ENCODE measurements at regions not wholly inside any gene's neighbourhood (a gene's known extent, or its start where the extent isn't known, plus 50 kb on each side); places are given as distances from the start of the nearest gene placed in this dataset.

DNA sequence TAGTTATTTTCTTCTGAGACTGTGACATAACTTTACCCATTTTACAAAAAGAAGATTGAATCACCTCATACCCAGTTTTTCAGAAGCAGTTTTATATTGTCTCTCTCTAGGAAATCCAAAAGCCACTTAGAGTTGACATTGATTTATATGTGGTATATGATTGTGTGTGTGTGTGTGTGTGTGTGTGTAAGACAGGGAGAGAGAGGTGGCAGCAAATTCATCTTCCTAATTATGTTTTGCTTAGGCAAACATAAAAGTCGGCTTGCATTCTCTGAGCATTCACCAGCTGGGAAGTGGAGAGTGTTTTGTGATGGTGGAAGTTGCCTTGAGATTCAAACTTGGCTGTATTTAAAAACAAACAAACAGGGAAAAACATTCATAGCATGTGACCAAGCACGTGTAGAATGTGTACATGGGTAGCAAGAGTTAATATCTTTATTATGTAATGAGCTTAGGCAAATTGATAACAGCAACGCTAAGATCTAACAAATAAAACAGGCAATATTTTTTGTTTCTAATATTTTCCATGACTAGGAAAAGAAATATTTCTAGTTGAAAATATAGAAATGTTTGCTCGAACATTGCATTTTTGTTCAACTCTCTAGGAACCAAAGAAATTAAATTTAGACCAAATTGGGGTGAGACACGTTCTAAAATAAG is 64.4 kb upstream of the IGF1R start:
- no peaks in the 10 kb centered on the region for H4K20me1 ChIP-seq (ENCODE audit: insufficient read depth)
- POLR2A ChIA-PET: no interaction called here
- H3K9ac ChIP-seq (ENCODE audit: low read length): no peak overlapping the region
- intact Hi-C loops (cut with micrococcal nuclease): no loop called here
- CTCF ChIA-PET: interaction anchor here (0.6 kb wide), 1 partner anchor 15 kb away, joined by 3 read pairs; no protein-coding TSS in a partner anchor
- H2AFZ ChIP-seq (ENCODE audit: low read depth, low read length, poor library complexity, severe bottlenecking): no peak overlapping the region
- peaks cover 56% of the 10 kb centered on the region for H3K27me3 ChIP-seq (ENCODE audit: insufficient read depth, low read length)
- no peak overlapping the region for H3K4me3 ChIP-seq (replicated peaks in 1 of 2; ENCODE audit: low read depth in 1 of 2, low read length in 2 of 2)
- H3K4me2 ChIP-seq (ENCODE audit: low read length): no peak overlapping the region
- TF ChIP-seq POLR2AphosphoS5 (IDR thresholded peaks at IDR 0.05; ENCODE audit: low read depth, low read length) (no peak), SRF (IDR thresholded peaks at IDR 0.05; ENCODE audit: low read depth) (no peak), REST (IDR thresholded peaks at IDR 0.05; ENCODE audit: low read depth) (no peak), EZH2phosphoT487 (IDR thresholded peaks at IDR 0.05; ENCODE audit: borderline replicate concordance) (0 out of 2 replicates have a peak, but pooled peaks have one; percentile 40), TCF7L2 (IDR thresholded peaks at IDR 0.05; ENCODE audit: borderline replicate concordance, extremely low read depth, insufficient read depth, insufficient read length) (no peak), EZH2 (IDR thresholded peaks at IDR 0.05) (peak; percentile 62; the same call in 1 of the 2 replicates)
- RAD21 ChIA-PET (ENCODE audit: low non-redundant PET in 1 of 2, low total read pairs in 2 of 2, uncharacterized antibody in 2 of 2, unreplicated experiment in 2 of 2): no interaction called here
- H3K27ac ChIP-seq (ENCODE audit: low read depth, low read length): no peak overlapping the region
- H3K9me3 ChIP-seq (ENCODE audit: control insufficient read depth in 1 of 2, insufficient read depth in 1 of 2, low read depth in 1 of 2, low read length in 2 of 2): no peaks in the 10 kb centered on the region
- no peaks in the 10 kb centered on the region for H3K9me2 ChIP-seq (ENCODE audit: insufficient read depth)
- DNase-seq (ENCODE audit: low read depth, low spot score) (no peak), ATAC-seq (no peak)
- H3K4me1 ChIP-seq (ENCODE audit: control insufficient read depth in 1 of 2, insufficient read depth in 2 of 2, low read length in 2 of 2): no peaks in the 10 kb centered on the region
- no peaks in the 10 kb centered on the region for H3K79me2 ChIP-seq (ENCODE audit: insufficient read depth, low read length)
- no peaks in the 10 kb centered on the region for H3K36me3 ChIP-seq (ENCODE audit: control insufficient read depth in 1 of 2, insufficient read depth in 2 of 2, low read length in 2 of 2)
- no TSS peak for BruUV-seq (replicated peaks)
